ENCODE measurements at regions not wholly inside any gene's neighbourhood (a gene's known extent, or its start where the extent isn't known, plus 50 kb on each side); places are given as distances from the start of the nearest gene placed in this dataset.

GRCh38 chr11:81477277-81477676 is 1256.4 kb downstream of the FAM181B start (continued):
- TF ChIP-seq RBBP5 (IDR thresholded peaks at IDR 0.05; ENCODE audit: borderline replicate concordance, low read depth, low read length) (no peak), SIRT6 (IDR thresholded peaks at IDR 0.05; ENCODE audit: low read length) (no peak)

Measured in H1 (cell line).